ENCODE measurements at regions not wholly inside any gene's neighbourhood (a gene's known extent, or its start where the extent isn't known, plus 50 kb on each side); places are given as distances from the start of the nearest gene placed in this dataset.

DNA sequence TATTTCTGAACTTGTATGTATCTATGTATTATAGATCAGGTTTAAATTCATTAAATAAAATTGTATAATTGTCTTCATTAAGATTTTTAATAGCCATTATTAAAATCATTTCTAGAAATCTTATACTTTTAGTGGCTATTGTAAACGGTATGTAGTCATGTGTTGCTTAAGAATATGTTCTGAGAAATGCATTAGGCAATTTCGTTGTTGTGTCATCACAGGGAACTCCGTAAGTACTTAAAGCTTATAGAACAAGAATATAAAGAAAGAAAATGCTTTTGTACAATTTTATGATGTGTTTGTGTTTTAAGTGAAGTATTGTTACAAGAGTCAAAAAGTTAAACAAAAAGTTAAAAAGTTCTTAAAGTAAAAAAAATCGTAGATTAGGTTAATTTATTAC, 765.8 kb downstream of the METTL4 start:
- TF ChIP-seq CTCF (IDR thresholded peaks at IDR 0.05; ENCODE audit: borderline replicate concordance, extremely low read depth, low read length, poor library complexity, severe bottlenecking) (no peak), EZH2 (IDR thresholded peaks at IDR 0.05; ENCODE audit: borderline replicate concordance, low read depth, low read length, severe bottlenecking) (no peak)

Measured in DND-41 (cell line).